MCF 10A (cell line): ENCODE measurements at regions not wholly inside any gene's neighbourhood (a gene's known extent, or its start where the extent isn't known, plus 50 kb on each side); places are given as distances from the start of the nearest gene placed in this dataset.

Source experiments
- BruUV-seq: library from RNA; stranded (reverse); fragments of 400-500 nt; replicated peaks from 2 replicates; lab custom pipeline; 2021; lab: Mats Ljungman, UMichigan
- CTCF ChIA-PET: fragments of 300-600 bp; sonication (Branson Sonifier 250); formaldehyde crosslinking; extraction: SDS; loops from one replicate; lab custom pipeline; 2021; ENCODE audit warnings: antibody characterized with exemption, inconsistent platforms; lab: Yijun Ruan, JAX
- POLR2A ChIA-PET: fragments of 300-600, 350-650 bp; sonication (Branson Sonifier 250); formaldehyde crosslinking; extraction: SDS; loops from one replicate; lab custom pipeline; 2020; ENCODE audit warnings: antibody characterized with exemption, inconsistent platforms; lab: Yijun Ruan, JAX
- DNase-seq: peaks from one replicate; pipeline ENCODE4 v3.0.0-alpha.2; 2018; ENCODE audit not compliant: unreplicated experiment
- H3K27ac Mint-ChIP-seq: one replicate; pipeline ENCODE4 v1.8.0; 2022; ENCODE audit warnings: mild to moderate bottlenecking, low read depth, mixed read lengths; ENCODE audit not compliant: unreplicated experiment
- H3K27me3 Mint-ChIP-seq: one replicate; pipeline ENCODE4 v1.8.0; 2022; ENCODE audit warnings: mixed read lengths; ENCODE audit not compliant: insufficient read depth, unreplicated experiment
- H3K36me3 Mint-ChIP-seq: one replicate; pipeline ENCODE4 v1.8.0; 2022; ENCODE audit warnings: mild to moderate bottlenecking, moderate library complexity, mixed read lengths; ENCODE audit not compliant: insufficient read depth, unreplicated experiment
- H3K4me1 Mint-ChIP-seq: one replicate; pipeline ENCODE4 v1.8.0; 2022; ENCODE audit warnings: mixed read lengths; ENCODE audit not compliant: insufficient read depth, unreplicated experiment
- H3K4me3 Mint-ChIP-seq: one replicate; pipeline ENCODE4 v1.8.0; 2022; ENCODE audit warnings: mild to moderate bottlenecking, moderate library complexity, mixed read lengths; ENCODE audit not compliant: unreplicated experiment
- H3K9me3 Mint-ChIP-seq: one replicate; pipeline ENCODE4 v1.8.0; 2022; ENCODE audit warnings: mixed read lengths; ENCODE audit not compliant: unreplicated experiment
- intact Hi-C: fragments of 100-400 bp; cut with micrococcal nuclease; formaldehyde crosslinking; loops from 2 replicates; pipeline ENCODE4 v1.14.1; 2022
- TF ChIP-seq, protein P1 (sequence below): fragments of 200-600 bp; IDR thresholded peaks from one replicate; pipeline ENCODE4 v1.8.0; 2022; ENCODE audit warnings: antibody characterized with exemption, mild to moderate bottlenecking; ENCODE audit not compliant: unreplicated experiment

DNA sequence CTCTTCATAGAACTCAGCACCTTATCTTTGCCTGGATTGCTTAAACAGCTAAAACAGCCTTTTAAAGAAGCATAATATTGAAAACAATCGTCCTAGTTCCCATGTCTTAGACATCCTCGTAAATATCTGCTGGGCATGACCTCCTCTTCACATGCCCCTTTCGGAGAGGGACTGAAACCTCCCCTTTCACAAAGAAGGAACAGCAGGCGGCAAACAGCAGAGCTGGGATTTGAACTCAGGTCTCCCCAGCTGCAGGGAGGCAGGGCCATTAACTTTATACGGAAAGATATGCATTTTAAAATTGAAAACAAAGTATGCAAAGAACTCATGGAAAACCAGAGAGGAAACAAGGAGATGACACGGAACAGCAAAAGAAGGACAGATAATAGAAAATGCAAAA, 249.9 kb downstream of the FOXL1 start:
- intact Hi-C loops = no loop called here
- H3K27me3 Mint-ChIP-seq = no peaks in the 10 kb centered on the region
- CTCF ChIA-PET = interaction anchor here (0.7 kb wide), 2 partner anchors 10 to 1719 kb away, joined by 3 read pairs; no protein-coding TSS in a partner anchor

DNA sequence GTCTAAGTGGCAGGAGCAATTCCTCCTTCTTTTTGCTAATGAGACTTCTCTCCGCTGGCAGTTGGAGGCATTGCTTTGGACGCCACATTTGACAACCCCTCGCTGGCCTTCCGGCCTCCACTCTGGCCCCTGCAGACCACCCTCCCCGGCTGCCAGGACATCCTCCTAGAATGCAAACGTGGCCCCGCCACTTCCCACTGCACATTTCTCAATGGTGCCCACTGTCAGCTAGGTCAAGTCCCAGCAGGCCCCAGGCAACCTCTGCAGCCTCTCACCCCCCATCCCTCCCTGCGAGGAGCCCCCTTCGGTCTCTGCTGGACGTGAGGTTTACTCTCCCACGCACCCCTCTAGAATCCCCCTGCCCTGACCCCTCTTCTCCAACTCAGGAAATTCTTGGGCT, 250.3 kb downstream of the FOXL1 start:
- CTCF ChIA-PET = interaction anchor here (0.7 kb wide), 2 partner anchors 10 to 258 kb away, joined by 3 read pairs; no protein-coding TSS in a partner anchor
- BruUV-seq = no TSS peak
- no peak for DNase-seq
- H3K9me3 Mint-ChIP-seq = no peaks in the 10 kb centered on the region
- H3K27me3 Mint-ChIP-seq = no peaks in the 10 kb centered on the region
- TF ChIP-seq, protein P1, sequence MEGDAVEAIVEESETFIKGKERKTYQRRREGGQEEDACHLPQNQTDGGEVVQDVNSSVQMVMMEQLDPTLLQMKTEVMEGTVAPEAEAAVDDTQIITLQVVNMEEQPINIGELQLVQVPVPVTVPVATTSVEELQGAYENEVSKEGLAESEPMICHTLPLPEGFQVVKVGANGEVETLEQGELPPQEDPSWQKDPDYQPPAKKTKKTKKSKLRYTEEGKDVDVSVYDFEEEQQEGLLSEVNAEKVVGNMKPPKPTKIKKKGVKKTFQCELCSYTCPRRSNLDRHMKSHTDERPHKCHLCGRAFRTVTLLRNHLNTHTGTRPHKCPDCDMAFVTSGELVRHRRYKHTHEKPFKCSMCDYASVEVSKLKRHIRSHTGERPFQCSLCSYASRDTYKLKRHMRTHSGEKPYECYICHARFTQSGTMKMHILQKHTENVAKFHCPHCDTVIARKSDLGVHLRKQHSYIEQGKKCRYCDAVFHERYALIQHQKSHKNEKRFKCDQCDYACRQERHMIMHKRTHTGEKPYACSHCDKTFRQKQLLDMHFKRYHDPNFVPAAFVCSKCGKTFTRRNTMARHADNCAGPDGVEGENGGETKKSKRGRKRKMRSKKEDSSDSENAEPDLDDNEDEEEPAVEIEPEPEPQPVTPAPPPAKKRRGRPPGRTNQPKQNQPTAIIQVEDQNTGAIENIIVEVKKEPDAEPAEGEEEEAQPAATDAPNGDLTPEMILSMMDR = no peak
- POLR2A ChIA-PET = interaction anchor here (0.6 to 1.5 kb wide), 2 partner anchors 8 to 164 kb away, joined by 3 to 5 read pairs; no protein-coding TSS in a partner anchor
- H3K27ac Mint-ChIP-seq = no peak overlapping the region
- no peak overlapping the region for H3K4me3 Mint-ChIP-seq
- intact Hi-C loops = no loop called here
- peaks cover 7% of the 10 kb centered on the region for H3K36me3 Mint-ChIP-seq
- peaks cover 18% of the 10 kb centered on the region for H3K4me1 Mint-ChIP-seq

More for the DNA sequence above, 249.9 kb downstream of the FOXL1 start:
- Mint-ChIP-seq H3K9me3 (no peaks in the 10 kb centered on the region), H3K4me3 (no peak overlapping the region), H3K27ac (no peak overlapping the region), H3K36me3 (peaks cover 7% of the 10 kb centered on the region), H3K4me1 (peaks cover 23% of the 10 kb centered on the region)
- DNase-seq = no peak
- BruUV-seq = no TSS peak
- TF ChIP-seq, protein P1 = no peak
- POLR2A ChIA-PET = interaction anchor here (0.6 to 1.5 kb wide), 2 partner anchors 9 to 164 kb away, joined by 3 to 5 read pairs; no protein-coding TSS in a partner anchor

DNA sequence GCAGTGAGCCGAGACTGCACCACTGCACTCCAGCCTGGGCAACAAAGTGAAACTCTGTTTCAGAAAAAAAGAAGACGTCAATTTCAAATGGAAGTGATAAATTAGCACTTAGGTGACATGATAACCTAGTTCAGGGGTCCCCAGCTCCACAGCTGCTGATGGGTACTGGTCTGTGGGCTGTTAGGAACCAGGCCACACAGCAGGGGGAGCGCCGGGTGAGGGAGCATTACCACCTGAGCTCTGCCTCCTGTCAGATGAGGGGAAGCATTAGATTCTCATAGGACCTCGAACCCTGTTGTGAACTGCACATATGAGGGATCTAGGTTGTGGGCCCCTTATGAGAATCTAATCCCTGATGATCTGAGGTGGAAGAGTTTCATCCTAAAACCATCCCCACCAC, 253.0 kb downstream of the FOXL1 start:
- no peaks in the 10 kb centered on the region for H3K4me1 Mint-ChIP-seq
- TF ChIP-seq, protein P1 = no peak
- H3K36me3 Mint-ChIP-seq = peaks cover 7% of the 10 kb centered on the region
- H3K9me3 Mint-ChIP-seq = no peaks in the 10 kb centered on the region
- DNase-seq = no peak
- ChIA-PET CTCF (no interaction called here), POLR2A (no interaction called here)
- no peaks in the 10 kb centered on the region for H3K27me3 Mint-ChIP-seq
- H3K27ac Mint-ChIP-seq = no peak overlapping the region
- intact Hi-C loops = no loop called here
- H3K4me3 Mint-ChIP-seq = no peak overlapping the region
- no TSS peak for BruUV-seq

DNA sequence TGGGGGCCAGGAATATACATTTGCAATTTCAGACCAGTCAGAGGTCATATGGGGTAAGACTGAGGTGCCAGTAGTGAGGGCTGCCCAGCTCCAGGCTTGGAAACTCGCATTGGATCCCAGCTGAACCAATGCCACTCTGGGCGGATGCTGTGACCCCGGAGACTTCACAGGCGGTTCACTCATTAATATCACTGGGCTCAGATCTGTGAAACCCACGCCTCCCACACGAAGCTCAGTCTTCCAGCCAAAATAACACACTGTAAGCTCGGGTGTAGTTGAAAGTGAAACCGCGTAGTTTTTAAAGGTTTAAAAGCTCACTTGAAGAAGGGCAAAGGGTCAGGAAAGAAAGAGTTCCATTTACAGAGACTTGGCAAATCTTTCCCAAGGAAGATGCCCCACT, 254.8 kb downstream of the FOXL1 start:
- TF ChIP-seq, protein P1 = no peak
- ChIA-PET CTCF (interaction anchor here (1.0 kb wide), 1 partner anchor 15 kb away, joined by 3 read pairs; no protein-coding TSS in a partner anchor), POLR2A (no interaction called here)
- no TSS peak for BruUV-seq
- intact Hi-C loops = no loop called here
- Mint-ChIP-seq H3K36me3 (peaks cover 7% of the 10 kb centered on the region), H3K27ac (no peak overlapping the region), H3K27me3 (no peaks in the 10 kb centered on the region), H3K4me3 (no peak overlapping the region), H3K4me1 (peaks cover 5% of the 10 kb centered on the region), H3K9me3 (no peaks in the 10 kb centered on the region)
- no peak for DNase-seq
